ENCODE measurements at regions not wholly inside any gene's neighbourhood (a gene's known extent, or its start where the extent isn't known, plus 50 kb on each side); places are given as distances from the start of the nearest gene placed in this dataset.

DNA sequence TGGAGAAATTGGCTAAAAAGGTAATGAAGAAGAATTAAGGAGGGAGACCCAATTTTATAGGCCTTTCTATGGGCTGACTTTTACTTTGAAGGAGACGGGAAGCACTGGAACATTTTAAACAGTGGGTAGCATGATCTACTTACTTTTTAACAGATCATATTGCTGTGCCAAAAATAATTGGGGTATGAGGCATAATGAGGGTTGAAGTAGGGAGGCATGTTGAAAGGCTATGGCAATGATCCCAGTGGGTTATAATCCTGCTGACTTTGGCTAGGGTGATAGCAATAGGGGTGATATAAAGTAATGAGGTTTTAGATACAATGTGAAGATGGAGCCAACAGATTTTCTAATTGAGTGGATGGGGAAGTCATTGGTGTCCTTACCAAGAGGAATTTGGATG is 73.2 kb downstream of the GPR37 start:
- TF ChIP-seq, protein P1, sequence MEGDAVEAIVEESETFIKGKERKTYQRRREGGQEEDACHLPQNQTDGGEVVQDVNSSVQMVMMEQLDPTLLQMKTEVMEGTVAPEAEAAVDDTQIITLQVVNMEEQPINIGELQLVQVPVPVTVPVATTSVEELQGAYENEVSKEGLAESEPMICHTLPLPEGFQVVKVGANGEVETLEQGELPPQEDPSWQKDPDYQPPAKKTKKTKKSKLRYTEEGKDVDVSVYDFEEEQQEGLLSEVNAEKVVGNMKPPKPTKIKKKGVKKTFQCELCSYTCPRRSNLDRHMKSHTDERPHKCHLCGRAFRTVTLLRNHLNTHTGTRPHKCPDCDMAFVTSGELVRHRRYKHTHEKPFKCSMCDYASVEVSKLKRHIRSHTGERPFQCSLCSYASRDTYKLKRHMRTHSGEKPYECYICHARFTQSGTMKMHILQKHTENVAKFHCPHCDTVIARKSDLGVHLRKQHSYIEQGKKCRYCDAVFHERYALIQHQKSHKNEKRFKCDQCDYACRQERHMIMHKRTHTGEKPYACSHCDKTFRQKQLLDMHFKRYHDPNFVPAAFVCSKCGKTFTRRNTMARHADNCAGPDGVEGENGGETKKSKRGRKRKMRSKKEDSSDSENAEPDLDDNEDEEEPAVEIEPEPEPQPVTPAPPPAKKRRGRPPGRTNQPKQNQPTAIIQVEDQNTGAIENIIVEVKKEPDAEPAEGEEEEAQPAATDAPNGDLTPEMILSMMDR (IDR thresholded peaks at IDR 0.05; ENCODE audit: borderline replicate concordance, control extremely low read depth, extremely low read depth, insufficient read depth, missing control alignments): no peak
- no peak for DNase-seq (ENCODE audit: low spot score)
- in situ Hi-C loops (cut with MboI; ENCODE audit: low sequenced_read_pairs, unreplicated experiment): no loop called here

DNA sequence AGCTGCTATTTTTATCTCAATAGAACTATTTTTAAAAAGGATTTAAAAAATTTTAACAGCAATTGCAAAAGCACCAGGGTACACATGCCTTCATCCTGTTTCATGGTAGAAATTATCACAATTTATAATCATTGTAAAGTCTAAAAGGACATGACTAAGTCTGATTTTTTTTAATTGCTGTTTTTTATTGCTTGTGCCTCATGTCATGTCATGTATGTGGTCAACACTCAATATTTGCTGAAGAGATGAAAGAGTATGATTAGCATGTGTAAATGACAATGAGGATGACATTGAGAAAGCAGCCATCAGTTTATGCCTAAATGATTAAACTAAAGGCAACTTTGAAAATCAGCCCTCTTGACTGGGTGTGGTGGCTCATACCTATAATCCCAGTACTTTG is 74.8 kb downstream of the GPR37 start:
- TF ChIP-seq, protein P1 (IDR thresholded peaks at IDR 0.05; ENCODE audit: borderline replicate concordance, control extremely low read depth, extremely low read depth, insufficient read depth, missing control alignments): no peak
- in situ Hi-C loops (cut with MboI; ENCODE audit: low sequenced_read_pairs, unreplicated experiment): no loop called here
- DNase-seq (ENCODE audit: low spot score): no peak

DNA sequence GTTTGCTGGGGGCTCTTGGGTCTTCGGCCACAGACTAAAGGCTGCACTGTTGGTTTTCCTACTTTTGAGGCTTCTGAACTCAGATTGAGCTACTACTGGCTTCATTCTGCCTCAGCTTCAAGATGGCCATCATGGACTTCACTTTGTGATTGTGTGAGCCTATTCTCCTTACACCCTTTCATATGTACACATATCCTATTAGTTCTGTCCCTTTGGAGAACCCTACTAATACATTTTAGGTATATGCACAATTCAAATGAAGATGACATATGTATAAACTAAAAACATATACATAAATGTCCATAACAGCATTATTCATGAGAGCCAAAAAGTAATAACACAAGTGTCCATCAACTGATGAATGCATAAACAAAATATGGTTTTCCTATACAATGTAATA is 75.7 kb downstream of the GPR37 start:
- DNase-seq (ENCODE audit: low spot score): no peak
- TF ChIP-seq, protein P1 (IDR thresholded peaks at IDR 0.05; ENCODE audit: borderline replicate concordance, control extremely low read depth, extremely low read depth, insufficient read depth, missing control alignments): no peak
- in situ Hi-C loops (cut with MboI; ENCODE audit: low sequenced_read_pairs, unreplicated experiment): no loop called here

DNA sequence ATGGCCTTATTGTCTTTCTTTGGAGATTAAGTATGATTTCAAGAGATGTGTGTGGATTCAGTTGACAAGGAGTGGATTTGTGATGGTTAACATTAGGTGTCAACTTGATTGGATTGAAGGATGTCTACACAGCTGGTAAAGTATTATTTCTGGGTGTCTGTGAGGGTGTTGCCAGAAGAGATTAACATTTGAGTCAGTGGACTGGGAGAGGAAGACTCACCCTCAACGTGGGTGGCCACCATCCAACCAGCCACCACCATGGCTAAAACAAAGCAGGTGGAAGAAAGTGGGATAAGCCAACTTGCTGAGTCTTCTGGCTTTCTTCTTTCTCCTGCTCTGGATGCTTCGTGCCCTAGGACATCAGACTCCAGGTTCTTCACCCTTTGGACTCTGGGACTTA is 76.1 kb downstream of the GPR37 start:
- in situ Hi-C loops (cut with MboI; ENCODE audit: low sequenced_read_pairs, unreplicated experiment): no loop called here
- DNase-seq (ENCODE audit: low spot score): no peak
- TF ChIP-seq, protein P1 (IDR thresholded peaks at IDR 0.05; ENCODE audit: borderline replicate concordance, control extremely low read depth, extremely low read depth, insufficient read depth, missing control alignments): no peak

DNA sequence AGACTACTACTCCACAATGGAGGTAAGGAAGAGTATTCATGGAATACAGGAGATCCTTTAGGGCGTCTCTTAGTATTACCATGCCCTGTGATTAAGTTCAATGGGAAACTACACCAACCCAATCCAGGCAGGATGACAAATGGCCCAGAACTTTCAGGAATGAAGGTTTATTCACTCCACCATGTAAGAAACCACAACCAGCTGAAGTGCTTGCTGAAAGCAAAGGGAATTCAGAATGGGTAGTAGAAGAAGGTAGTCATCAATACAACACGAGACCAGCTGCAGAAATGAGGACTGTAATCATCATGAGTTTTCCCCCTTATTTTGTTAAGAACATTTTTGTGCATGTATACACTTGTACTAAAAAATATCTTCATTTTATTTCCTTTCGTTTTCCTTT is 76.6 kb downstream of the GPR37 start:
- TF ChIP-seq, protein P1 (IDR thresholded peaks at IDR 0.05; ENCODE audit: borderline replicate concordance, control extremely low read depth, extremely low read depth, insufficient read depth, missing control alignments): no peak
- in situ Hi-C loops (cut with MboI; ENCODE audit: low sequenced_read_pairs, unreplicated experiment): no loop called here
- no peak for DNase-seq (ENCODE audit: low spot score)

DNA sequence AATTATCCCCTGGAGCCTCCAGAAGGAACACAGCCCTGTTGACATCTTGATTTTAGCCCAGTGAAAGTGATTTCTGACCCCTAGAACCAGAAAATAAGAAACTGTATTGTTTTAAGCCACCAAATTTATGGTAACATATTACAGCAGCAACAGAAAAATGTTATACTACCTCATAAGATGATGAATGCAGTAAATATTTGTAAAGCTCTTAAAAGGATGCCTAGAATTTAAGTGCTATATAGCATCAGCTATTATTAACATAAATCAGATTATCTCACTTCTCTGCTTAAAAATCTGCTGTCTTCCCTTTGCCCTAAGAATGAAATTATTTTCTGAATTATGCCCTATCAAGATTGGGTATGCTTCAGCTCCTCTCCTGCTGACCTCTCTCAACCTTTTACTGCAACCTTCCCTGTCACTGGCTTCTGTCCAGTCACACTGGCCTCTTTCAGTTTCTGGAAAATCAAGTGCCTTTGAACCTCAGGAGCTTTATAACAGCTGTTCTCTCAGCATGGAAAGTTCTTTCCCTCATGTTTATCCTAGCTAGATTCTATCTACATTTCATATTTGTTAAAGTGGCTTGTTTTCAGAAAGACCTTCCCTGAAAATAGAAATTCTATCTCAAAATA is 78.9 kb downstream of the GPR37 start:
- in situ Hi-C loops (cut with MboI; ENCODE audit: low sequenced_read_pairs, unreplicated experiment): no loop called here
- no peak for DNase-seq (ENCODE audit: low spot score)
- TF ChIP-seq, protein P1 (IDR thresholded peaks at IDR 0.05; ENCODE audit: borderline replicate concordance, control extremely low read depth, extremely low read depth, insufficient read depth, missing control alignments): no peak

Data from GM13976 (cell line).